GM12874 (cell line): ENCODE measurements at regions not wholly inside any gene's neighbourhood (a gene's known extent, or its start where the extent isn't known, plus 50 kb on each side); places are given as distances from the start of the nearest gene placed in this dataset.

Source experiments
- CTCF ChIP-seq: IDR thresholded peaks from 2 replicates; pipeline ENCODE4 v1.5.1; 2011; ENCODE audit warnings: low read depth, mild to moderate bottlenecking, control low read depth, low read length, moderate library complexity; ENCODE audit not compliant: insufficient read depth

DNA sequence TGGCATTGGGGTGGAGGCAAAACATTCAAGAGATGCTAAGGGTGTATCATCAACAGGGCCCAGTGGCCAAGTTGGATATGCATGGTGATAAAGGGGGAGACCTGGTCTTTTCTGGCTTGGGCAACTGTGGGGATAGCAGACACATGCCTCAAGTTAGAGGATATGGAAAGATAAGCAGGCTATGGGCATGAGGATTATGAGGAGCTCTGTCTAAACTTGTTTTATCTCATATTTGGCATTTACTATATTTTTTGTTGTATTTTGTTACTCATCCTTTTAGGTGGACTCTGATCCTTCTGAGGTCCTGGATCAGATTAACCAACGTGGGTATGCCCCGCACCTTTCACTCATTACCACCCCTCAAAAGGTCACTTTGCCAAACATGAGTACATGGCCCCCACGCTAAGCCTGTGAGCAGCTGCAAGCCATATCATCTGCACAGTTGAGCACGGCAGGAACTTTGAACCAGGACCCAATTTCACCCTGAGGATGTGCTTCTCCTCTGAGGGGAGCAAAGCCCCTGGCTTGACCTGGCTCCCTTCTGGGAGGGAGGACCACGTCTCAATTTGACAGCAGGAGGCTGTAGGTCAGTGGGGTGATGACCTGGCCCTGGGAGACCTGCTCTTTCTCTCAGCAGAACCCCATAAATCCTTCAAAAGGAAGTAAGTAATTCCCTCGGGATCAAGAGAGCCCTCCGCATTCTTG is 71.1 kb upstream of the CD180 start:
- TF ChIP-seq CTCF, result no peak

- no peak for TF ChIP-seq CTCF
Observed at GRCh38 chr5:67266654-67267350, 70.2 kb upstream of the CD180 start.

DNA sequence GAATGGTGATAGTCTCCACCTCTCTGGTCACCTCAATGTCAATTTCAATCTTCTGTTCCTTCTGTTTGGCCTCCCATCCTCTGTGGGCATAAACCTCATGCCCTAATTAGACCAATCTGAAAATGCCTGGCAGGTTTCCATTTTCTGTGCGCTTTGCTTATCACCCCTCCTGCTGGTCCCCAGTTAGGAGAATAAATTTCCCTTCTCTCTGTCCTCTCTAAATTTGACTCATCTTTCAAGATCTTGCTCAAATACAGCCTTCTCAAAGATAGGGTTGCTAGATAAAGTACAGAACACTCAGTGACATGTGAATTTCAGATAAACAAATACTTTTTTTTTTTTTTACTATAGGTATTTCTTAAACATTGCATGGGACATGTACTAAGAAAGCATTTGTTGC is 69.4 kb upstream of the CD180 start:
- TF ChIP-seq CTCF, result no peak

DNA sequence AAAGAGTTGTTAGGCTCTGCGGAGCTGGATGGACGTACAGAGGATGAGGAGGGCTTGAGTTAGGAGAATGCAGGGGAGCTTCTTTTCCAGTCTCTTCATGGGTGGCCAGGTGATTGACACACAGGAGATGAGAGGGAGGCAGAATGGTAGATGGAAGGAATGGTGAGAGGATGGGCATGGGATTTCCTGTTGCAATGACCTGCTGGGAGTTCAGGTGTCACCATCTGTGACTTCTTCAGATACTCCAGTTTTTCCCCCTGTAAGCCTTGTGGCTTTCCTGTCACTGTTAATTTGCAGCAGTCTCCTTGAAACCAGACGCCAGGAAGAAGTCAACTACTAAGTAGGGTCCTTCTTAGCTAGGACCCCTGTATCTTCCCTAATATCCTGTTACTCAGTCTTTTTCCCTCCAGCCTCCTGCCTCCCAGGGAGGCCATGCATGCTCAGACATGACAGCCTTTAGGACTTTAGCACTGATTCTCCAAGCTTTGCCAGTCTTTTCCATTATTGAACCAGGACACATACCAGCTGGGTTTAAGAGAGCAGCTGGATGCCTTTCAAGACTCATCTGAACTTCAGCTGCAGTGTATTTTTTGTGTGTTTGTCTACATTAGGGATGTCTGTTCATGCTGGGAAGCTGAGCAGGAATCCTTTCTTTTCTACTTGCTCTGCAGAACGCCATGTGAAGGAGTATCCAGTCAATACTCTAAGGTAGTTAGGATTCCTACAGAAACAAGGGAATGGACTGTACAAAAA is 67.2 kb upstream of the CD180 start:
- no peak for TF ChIP-seq CTCF

DNA sequence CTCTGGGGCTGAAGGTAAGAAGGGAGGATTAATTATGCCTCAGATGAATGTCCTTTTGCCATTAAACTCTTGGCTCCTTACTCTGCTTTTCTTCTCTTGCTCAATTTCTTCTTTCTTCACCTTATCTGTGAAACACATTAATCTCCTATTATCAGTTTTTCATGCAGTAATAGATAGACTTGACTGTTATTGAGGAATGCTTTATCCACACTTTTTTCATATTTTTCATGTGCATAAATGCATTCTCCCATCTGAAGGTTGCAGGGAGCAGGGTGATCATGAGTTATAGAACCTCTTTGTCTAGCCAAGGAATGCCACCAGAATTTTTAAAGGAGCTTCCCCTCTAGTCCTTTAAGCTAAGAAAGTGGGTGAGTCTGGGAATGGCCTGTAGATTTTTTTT is 66.4 kb upstream of the CD180 start:
- TF ChIP-seq CTCF, result no peak

DNA sequence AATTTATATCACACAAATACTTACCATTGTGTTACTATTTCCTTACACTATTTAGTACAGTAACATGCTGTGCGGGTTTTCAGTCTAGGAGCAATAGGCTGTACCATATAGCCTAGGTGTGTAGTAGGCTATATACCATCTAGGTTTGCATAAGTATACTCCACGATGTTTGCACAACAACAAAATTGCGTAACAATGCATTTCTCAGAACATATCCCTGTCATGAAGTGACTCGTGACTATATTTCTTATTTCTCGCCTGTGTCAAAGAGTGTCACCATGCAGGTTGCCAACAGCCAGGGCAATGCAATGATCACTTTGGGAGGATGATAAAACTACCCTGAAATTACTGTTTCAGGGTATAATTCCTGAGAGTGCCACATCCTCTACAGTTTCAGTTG is 65.6 kb upstream of the CD180 start:
- TF ChIP-seq CTCF, result no peak

GRCh38 chr5:67259548-67260215 is 63.1 kb upstream of the CD180 start:
- TF ChIP-seq CTCF, result no peak
